Hepatocyte (in vitro differentiated cells): ENCODE measurements at regions not wholly inside any gene's neighbourhood (a gene's known extent, or its start where the extent isn't known, plus 50 kb on each side); places are given as distances from the start of the nearest gene placed in this dataset.
"Not testable (repeated sequence)": the region's sequence is repeated elsewhere in the genome, so short reads cannot be mapped to it uniquely, and the experiment has no call there.

Experiments
- DNase-seq: peaks from one replicate; pipeline ENCODE4 v3.0.0-alpha.2; 2016; ENCODE audit warnings: low spot score
- H2AFZ ChIP-seq: fragments of 200-600 bp; sonication (generic); 2 replicates; pipeline ENCODE4 v1.6.0; 2016; ENCODE audit warnings: antibody characterized with exemption, mild to moderate bottlenecking
- H3K27ac ChIP-seq: fragments of 200-600 bp; sonication (generic); 2 replicates; pipeline ENCODE4 v1.5.1; 2016; ENCODE audit warnings: mild to moderate bottlenecking
- H3K27me3 ChIP-seq: fragments of 200-600 bp; sonication (generic); 2 replicates; pipeline ENCODE4 v1.6.1; 2016
- H3K36me3 ChIP-seq: fragments of 200-600 bp; sonication (generic); replicated peaks from 2 replicates; pipeline ENCODE4 v1.5.1; 2016; ENCODE audit warnings: low read depth; ENCODE audit not compliant: insufficient read depth
- H3K4me1 ChIP-seq: fragments of 200-600 bp; sonication (generic); 2 replicates; pipeline ENCODE4 v1.5.1; 2016; ENCODE audit warnings: mild to moderate bottlenecking, moderate library complexity; ENCODE audit not compliant: insufficient read depth
- H3K4me2 ChIP-seq: fragments of 200-600 bp; sonication (generic); 2 replicates; pipeline ENCODE4 v1.6.0; 2016
- H3K4me3 ChIP-seq: fragments of 200-600 bp; sonication (generic); 2 replicates; pipeline ENCODE4 v1.5.1; 2016; ENCODE audit warnings: mild to moderate bottlenecking
- H3K79me2 ChIP-seq: fragments of 200-600 bp; sonication (generic); 2 replicates; pipeline ENCODE4 v1.6.0; 2017; ENCODE audit warnings: mild to moderate bottlenecking
- H3K9me2 ChIP-seq: fragments of 200-600 bp; sonication (generic); replicated peaks from 2 replicates; pipeline ENCODE4 v1.6.0; 2017; ENCODE audit warnings: mild to moderate bottlenecking; ENCODE audit not compliant: insufficient read depth
- H3K9me3 ChIP-seq: fragments of 200-600 bp; sonication (generic); 2 replicates; pipeline ENCODE4 v1.5.1; 2016; ENCODE audit warnings: low read depth, mild to moderate bottlenecking
- H4K20me1 ChIP-seq: fragments of 200-600 bp; sonication (generic); 2 replicates; pipeline ENCODE4 v1.6.0; 2016; ENCODE audit warnings: mild to moderate bottlenecking; ENCODE audit not compliant: insufficient read depth, poor library complexity, severe bottlenecking
- CTCF ChIP-seq: fragments of 200-600 bp; sonication (generic); IDR thresholded peaks from 2 replicates; pipeline ENCODE4 v1.5.1; 2016; ENCODE audit warnings: antibody characterized with exemption, mild to moderate bottlenecking; ENCODE audit not compliant: poor library complexity
- EZH2 ChIP-seq: fragments of 200-600 bp; sonication (generic); IDR thresholded peaks from 2 replicates; pipeline ENCODE4 v1.6.1; 2016; ENCODE audit warnings: antibody characterized with exemption, mild to moderate bottlenecking, borderline replicate concordance
- EZH2phosphoT487 ChIP-seq: fragments of 200-600 bp; sonication (generic); IDR thresholded peaks from one replicate; pipeline ENCODE4 v1.6.1; 2018; ENCODE audit warnings: antibody characterized with exemption, mild to moderate bottlenecking, low read depth, moderate library complexity; ENCODE audit not compliant: unreplicated experiment, severe bottlenecking
- WGBS: methylation state at CpG from one replicate; pipeline ENCODE4 v1.1.6; 2016; ENCODE audit warnings: low lambda C conversion rate; ENCODE audit errors: missing lambda C conversion rate; 5-methylcytosine and 5-hydroxymethylcytosine counted together

- no peak overlapping the region for H3K4me2 ChIP-seq
- no peak overlapping the region for H3K27ac ChIP-seq
- H3K9me2 ChIP-seq = no peaks in the 10 kb centered on the region
- 82% methylated on average over 2 of the region's 2 CpGs for WGBS
- no peaks in the 10 kb centered on the region for H3K4me1 ChIP-seq
- H3K79me2 ChIP-seq = no peaks in the 10 kb centered on the region
- no peak overlapping the region for H3K4me3 ChIP-seq
- no peak for DNase-seq
- no peaks in the 10 kb centered on the region for H3K9me3 ChIP-seq
- H3K27me3 ChIP-seq = no peaks in the 10 kb centered on the region
- no peak overlapping the region for H2AFZ ChIP-seq
- H3K36me3 ChIP-seq = no peaks in the 10 kb centered on the region
- TF ChIP-seq EZH2 (no peak), EZH2phosphoT487 (no peak), CTCF (no peak)
- H4K20me1 ChIP-seq = no peaks in the 10 kb centered on the region
Measured at GRCh38 chr4:93912146-93912545, 83.6 kb downstream of the ATOH1 start.

- H3K79me2 ChIP-seq = no peaks in the 10 kb centered on the region
- H3K9me3 ChIP-seq = no peaks in the 10 kb centered on the region
- no peak overlapping the region for H3K4me3 ChIP-seq
- no peak for DNase-seq
- H2AFZ ChIP-seq = no peak overlapping the region
- H3K27me3 ChIP-seq = no peaks in the 10 kb centered on the region
- H4K20me1 ChIP-seq = no peaks in the 10 kb centered on the region
- no peak overlapping the region for H3K4me2 ChIP-seq
- H3K27ac ChIP-seq = no peak overlapping the region
- H3K36me3 ChIP-seq = no peaks in the 10 kb centered on the region
- no peak for TF ChIP-seq EZH2phosphoT487
- no peak for TF ChIP-seq CTCF
- TF ChIP-seq EZH2 = no peak
- 98% methylated on average over 2 of the region's 2 CpGs for WGBS
- H3K9me2 ChIP-seq = no peaks in the 10 kb centered on the region
- no peaks in the 10 kb centered on the region for H3K4me1 ChIP-seq
Measured at GRCh38 chr4:93918856-93919255, 90.3 kb downstream of the ATOH1 start.

- 86% methylated on average over 2 of the region's 2 CpGs for WGBS
- not testable (repeated sequence) for H3K9me2 ChIP-seq, H3K79me2 ChIP-seq, H3K36me3 ChIP-seq, H3K27me3 ChIP-seq, H4K20me1 ChIP-seq, H3K4me1 ChIP-seq, DNase-seq, H3K9me3 ChIP-seq, H3K4me2 ChIP-seq, H3K4me3 ChIP-seq, H2AFZ ChIP-seq, H3K27ac ChIP-seq
Measured at GRCh38 chr4:93923570-93923969, 95.0 kb downstream of the ATOH1 start.

- H3K4me3 ChIP-seq = no peak overlapping the region
- no peak overlapping the region for H2AFZ ChIP-seq
- H4K20me1 ChIP-seq = no peaks in the 10 kb centered on the region
- no peak for DNase-seq
- no peak overlapping the region for H3K27ac ChIP-seq
- TF ChIP-seq CTCF = no peak
- no peak overlapping the region for H3K4me2 ChIP-seq
- H3K9me2 ChIP-seq = no peaks in the 10 kb centered on the region
- no peaks in the 10 kb centered on the region for H3K79me2 ChIP-seq
- no peaks in the 10 kb centered on the region for H3K36me3 ChIP-seq
- H3K9me3 ChIP-seq = no peaks in the 10 kb centered on the region
- H3K4me1 ChIP-seq = no peaks in the 10 kb centered on the region
- H3K27me3 ChIP-seq = no peaks in the 10 kb centered on the region
Measured at GRCh38 chr4:93947286-93947685, 118.7 kb downstream of the ATOH1 start.

- not testable (repeated sequence) for H3K79me2 ChIP-seq, DNase-seq, H3K36me3 ChIP-seq, H3K4me3 ChIP-seq, H4K20me1 ChIP-seq, H3K27ac ChIP-seq, H3K9me2 ChIP-seq, H3K4me2 ChIP-seq, H2AFZ ChIP-seq, H3K4me1 ChIP-seq, H3K9me3 ChIP-seq, H3K27me3 ChIP-seq
- WGBS = 98% methylated on average over 4 of the region's 4 CpGs
Measured at GRCh38 chr4:93950239-93950638, 121.7 kb downstream of the ATOH1 start.
